Lower leg skin (tissue), 4 donors: ENCODE measurements at regions not wholly inside any gene's neighbourhood (a gene's known extent, or its start where the extent isn't known, plus 50 kb on each side); places are given as distances from the start of the nearest gene placed in this dataset.

Experiments used
- DNase-seq, 2 donors: peaks; one replicate each; pipeline ENCODE4 v3.0.0-alpha.2; 2019; ENCODE audit warnings: low spot score in 2 of 2
- H3K4me3 ChIP-seq: fragments of 200-600 bp; sonication (generic); 2 replicates; pipeline ENCODE4 v1.5.1; 2017; ENCODE audit warnings: mild to moderate bottlenecking, low read depth; ENCODE audit not compliant: poor library complexity, severe bottlenecking
- POLR2A ChIP-seq, 2 donors: fragments of 450-650 bp; IDR thresholded peaks; one replicate each; pipeline ENCODE4 v1.6.1; 2016 to 2017; ENCODE audit warnings: antibody characterized with exemption in 2 of 2, mild to moderate bottlenecking in 1 of 2, moderate library complexity in 1 of 2
- WGBS, 2 donors: methylation state at CpG; one replicate each; pipeline ENCODE4 v1.1.5; 2018; 5-methylcytosine and 5-hydroxymethylcytosine counted together
- intact Hi-C: fragments of 100-400 bp; cut with DNase I; formaldehyde crosslinking; loops from one replicate; pipeline ENCODE4 v1.15.0; 2023; ENCODE audit warnings: low total_unique reads
- TF ChIP-seq, protein P1 (sequence below), 3 donors: fragments of 450-650 bp; IDR thresholded peaks; one replicate each; pipeline ENCODE4 v1.5.1; 2016; ENCODE audit warnings: antibody characterized with exemption in 3 of 3, mild to moderate bottlenecking in 3 of 3, moderate library complexity in 2 of 3

DNA sequence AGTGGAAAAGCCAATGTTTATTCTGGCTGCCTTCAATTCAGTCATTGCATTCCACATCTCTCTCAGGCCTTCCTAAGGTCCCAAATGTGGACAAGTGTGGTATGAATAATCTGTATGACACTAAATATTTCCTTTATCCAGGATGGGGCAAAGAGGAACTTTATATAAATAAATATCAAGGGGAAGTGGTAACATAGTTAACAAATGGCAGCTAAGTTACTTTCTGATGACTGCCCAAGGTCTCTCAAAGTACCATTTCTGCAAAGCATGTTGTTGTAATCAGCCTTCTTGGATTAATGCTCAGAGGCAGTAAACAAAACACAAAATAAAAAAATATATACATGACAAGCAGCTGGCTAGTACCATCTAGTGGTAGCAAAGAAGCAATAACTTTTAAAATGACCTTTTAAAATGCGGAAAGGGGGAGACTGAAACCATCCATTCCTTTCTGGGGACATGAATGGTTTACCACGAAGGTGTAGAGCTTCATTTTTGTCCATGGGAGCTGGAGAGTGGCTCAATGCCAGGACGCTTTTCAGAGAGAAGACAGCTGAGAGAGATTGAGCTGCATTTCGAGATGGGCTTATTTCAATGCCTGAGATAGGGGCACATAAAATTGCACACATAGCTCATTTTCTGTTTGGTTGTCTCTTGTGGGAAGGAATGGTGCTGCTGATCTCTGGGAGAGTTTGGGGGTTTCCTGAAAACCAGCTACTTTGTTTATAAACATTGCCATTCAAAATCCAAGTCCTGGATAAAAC, 259.2 kb downstream of the RFC3 start:
- WGBS, 2 donors: 15 to 23% methylated on average over 4 of the region's 4 CpGs
- intact Hi-C loops: no loop called here
- TF ChIP-seq POLR2A (IDR thresholded peaks at IDR 0.05): no peak
- TF ChIP-seq, protein P1, sequence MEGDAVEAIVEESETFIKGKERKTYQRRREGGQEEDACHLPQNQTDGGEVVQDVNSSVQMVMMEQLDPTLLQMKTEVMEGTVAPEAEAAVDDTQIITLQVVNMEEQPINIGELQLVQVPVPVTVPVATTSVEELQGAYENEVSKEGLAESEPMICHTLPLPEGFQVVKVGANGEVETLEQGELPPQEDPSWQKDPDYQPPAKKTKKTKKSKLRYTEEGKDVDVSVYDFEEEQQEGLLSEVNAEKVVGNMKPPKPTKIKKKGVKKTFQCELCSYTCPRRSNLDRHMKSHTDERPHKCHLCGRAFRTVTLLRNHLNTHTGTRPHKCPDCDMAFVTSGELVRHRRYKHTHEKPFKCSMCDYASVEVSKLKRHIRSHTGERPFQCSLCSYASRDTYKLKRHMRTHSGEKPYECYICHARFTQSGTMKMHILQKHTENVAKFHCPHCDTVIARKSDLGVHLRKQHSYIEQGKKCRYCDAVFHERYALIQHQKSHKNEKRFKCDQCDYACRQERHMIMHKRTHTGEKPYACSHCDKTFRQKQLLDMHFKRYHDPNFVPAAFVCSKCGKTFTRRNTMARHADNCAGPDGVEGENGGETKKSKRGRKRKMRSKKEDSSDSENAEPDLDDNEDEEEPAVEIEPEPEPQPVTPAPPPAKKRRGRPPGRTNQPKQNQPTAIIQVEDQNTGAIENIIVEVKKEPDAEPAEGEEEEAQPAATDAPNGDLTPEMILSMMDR (IDR thresholded peaks at IDR 0.05): no peak
- H3K4me3 ChIP-seq: no peak overlapping the region
- no peak for DNase-seq

DNA sequence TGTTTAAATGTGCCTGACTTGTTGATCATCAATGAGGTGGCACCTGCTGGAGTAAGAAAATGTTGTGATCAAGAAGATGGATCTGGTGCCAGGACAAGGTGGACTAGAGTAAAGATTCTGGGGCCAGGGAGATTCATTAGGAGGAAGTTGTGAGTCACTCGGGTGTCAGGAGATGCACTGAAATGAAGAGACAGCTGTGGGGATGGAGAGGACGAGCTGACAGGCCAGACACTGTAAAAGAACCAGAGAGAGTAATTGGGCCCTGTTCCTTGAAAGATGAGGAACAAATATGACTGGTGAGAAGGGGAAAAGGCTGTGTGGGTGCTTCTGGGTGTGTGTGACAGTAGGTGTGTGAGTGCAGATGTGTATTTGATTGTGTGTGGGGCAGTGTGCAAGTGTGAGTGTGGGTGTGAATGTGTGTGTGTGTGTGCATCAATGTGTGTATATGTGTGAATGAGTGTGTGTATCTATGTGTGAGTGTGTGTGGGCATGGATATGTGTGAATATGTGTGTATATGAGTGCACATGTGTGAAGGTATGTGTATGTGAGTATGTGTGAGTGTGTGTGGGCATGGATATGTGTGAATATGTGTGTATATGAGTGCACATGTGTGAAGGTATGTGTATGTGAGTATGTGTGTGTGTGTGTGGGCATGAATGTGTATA, 260.5 kb downstream of the RFC3 start:
- no peak for TF ChIP-seq POLR2A (IDR thresholded peaks at IDR 0.05)
- TF ChIP-seq, protein P1 (IDR thresholded peaks at IDR 0.05): no peak
- DNase-seq: no peak
- no peak overlapping the region for H3K4me3 ChIP-seq
- 65 to 66% methylated on average over 2 of the region's 2 CpGs for WGBS, 2 donors
- intact Hi-C loops: no loop called here

DNA sequence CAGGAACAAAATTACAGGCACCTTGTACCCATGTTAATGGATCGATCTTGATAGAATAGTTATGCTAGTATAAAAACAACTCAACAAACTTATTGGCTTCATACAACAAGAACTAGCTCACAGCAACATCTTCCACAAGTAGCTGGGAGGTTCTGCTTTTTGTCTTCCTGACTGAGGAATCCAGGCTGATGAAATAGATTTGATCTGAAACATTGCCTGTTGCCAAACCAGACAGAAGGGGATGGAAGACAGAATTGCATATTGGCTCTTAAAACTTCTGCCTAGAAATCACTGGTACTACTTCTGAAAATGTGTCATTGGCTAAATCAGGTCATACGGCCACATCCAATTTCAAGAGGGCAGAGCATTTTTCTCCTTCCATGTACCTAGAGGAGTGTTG, 267.3 kb downstream of the RFC3 start:
- intact Hi-C loops: loop anchor here (10.0 kb wide), 1 partner anchor 1070 kb away; no protein-coding TSS in a partner anchor
- no peak overlapping the region for H3K4me3 ChIP-seq
- WGBS, 2 donors: 91 to 92% methylated on average over 2 of the region's 2 CpGs
- no peak for DNase-seq
- no peak for TF ChIP-seq POLR2A (IDR thresholded peaks at IDR 0.05)
- TF ChIP-seq, protein P1 (IDR thresholded peaks at IDR 0.05): no peak

DNA sequence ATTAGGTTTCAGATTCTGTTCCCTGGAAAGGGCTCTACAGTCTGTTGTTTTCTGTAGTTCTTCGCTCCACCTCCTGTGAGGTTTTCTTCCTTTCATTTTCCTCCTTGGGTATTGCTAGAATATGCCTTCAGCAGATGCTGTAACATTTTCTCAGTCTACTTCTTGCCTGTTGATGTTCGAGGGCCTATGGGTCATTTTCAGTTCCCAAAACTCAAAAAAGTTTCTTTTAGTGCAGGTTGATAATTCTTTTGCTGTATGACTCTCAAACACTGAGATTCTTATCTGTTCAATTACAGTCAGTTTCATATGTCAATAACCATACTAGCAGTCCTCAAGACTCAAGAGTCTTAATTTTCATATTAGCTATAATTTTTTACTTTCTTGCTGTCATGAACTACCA, 268.3 kb downstream of the RFC3 start:
- H3K4me3 ChIP-seq: no peak overlapping the region
- TF ChIP-seq POLR2A (IDR thresholded peaks at IDR 0.05): no peak
- TF ChIP-seq, protein P1 (IDR thresholded peaks at IDR 0.05): no peak
- no peak for DNase-seq
- 94 to 95% methylated on average over 2 of the region's 2 CpGs for WGBS, 2 donors
- intact Hi-C loops: loop anchor here (10.0 kb wide), 1 partner anchor 1069 kb away; no protein-coding TSS in a partner anchor

DNA sequence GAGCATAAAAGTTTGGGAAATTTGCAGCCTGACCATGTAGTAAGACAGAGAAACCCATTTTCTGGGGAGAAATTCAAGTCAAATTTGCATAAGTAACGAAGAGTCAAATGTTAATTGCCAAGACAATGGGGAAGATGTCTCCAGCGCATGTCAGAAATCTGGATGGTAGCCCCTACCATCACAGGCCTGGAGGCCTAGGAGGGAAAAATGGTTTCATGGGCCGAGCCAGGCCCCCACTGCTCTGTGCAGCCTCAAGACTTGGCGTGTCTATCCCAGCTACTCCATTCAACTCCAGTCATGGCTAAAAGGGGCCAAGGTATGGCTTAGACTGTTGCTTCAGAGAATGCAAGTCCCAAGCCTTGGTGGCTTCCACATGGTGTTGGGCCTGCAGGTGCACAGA, 269.8 kb downstream of the RFC3 start:
- TF ChIP-seq POLR2A (IDR thresholded peaks at IDR 0.05): no peak
- TF ChIP-seq, protein P1 (IDR thresholded peaks at IDR 0.05): no peak
- intact Hi-C loops: loop anchor here (10.0 kb wide), 1 partner anchor 1067 kb away; no protein-coding TSS in a partner anchor

More for the DNA sequence above, 269.8 kb downstream of the RFC3 start:
- H3K4me3 ChIP-seq: no peak overlapping the region
- 92 to 96% methylated on average over 4 of the region's 4 CpGs for WGBS, 2 donors
- no peak for DNase-seq
